ENCODE measurements at regions not wholly inside any gene's neighbourhood (a gene's known extent, or its start where the extent isn't known, plus 50 kb on each side); places are given as distances from the start of the nearest gene placed in this dataset.

GRCh38 chr2:66684289-66684688 is 249.4 kb downstream of the MEIS1 start:
- TF ChIP-seq NFIC (IDR thresholded peaks at IDR 0.05) (no peak), TCF12 (IDR thresholded peaks at IDR 0.05; ENCODE audit: low read depth) (no peak), TEAD4 (IDR thresholded peaks at IDR 0.05) (no peak), ZBTB7A (IDR thresholded peaks at IDR 0.05; ENCODE audit: low read depth) (no peak), YY1 (IDR thresholded peaks at IDR 0.05; ENCODE audit: low read depth) (no peak), EGR1 (IDR thresholded peaks at IDR 0.05) (no peak), REST (IDR thresholded peaks at IDR 0.05; ENCODE audit: low read depth) (no peak), CREB1 (IDR thresholded peaks at IDR 0.05; ENCODE audit: low read depth) (no peak), CEBPB (IDR thresholded peaks at IDR 0.05) (no peak), EP300 (IDR thresholded peaks at IDR 0.05; ENCODE audit: borderline replicate concordance) (no peak), TAF1 (IDR thresholded peaks at IDR 0.05; ENCODE audit: low read depth) (no peak)
- TF ChIP-seq, protein P1, sequence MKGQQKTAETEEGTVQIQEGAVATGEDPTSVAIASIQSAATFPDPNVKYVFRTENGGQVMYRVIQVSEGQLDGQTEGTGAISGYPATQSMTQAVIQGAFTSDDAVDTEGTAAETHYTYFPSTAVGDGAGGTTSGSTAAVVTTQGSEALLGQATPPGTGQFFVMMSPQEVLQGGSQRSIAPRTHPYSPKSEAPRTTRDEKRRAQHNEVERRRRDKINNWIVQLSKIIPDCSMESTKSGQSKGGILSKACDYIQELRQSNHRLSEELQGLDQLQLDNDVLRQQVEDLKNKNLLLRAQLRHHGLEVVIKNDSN (IDR thresholded peaks at IDR 0.05), result no peak

DNA sequence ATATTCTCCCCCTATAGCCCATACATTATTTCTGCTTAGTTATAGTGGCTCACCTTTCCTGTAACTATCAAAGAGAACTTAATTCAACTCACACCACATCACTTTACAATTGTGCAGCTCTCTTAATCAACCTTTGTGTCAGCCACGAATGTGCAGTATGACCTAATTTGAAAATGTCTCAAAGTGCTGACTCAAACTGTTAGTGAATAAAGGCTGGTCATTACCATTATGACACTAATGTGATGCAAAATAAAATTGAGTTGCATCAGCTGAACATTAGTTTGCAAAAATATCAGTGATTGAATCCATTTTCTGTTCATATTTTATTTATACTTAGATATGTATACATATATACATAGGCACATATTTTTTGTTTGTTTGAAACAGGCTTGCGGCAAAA is 251.8 kb downstream of the MEIS1 start:
- TF ChIP-seq YY1 (IDR thresholded peaks at IDR 0.05; ENCODE audit: low read depth), result no peak
- TF ChIP-seq EGR1 (IDR thresholded peaks at IDR 0.05), result no peak
- TF ChIP-seq TCF12 (IDR thresholded peaks at IDR 0.05; ENCODE audit: low read depth), result no peak
- no peak for TF ChIP-seq RAD21 (IDR thresholded peaks at IDR 0.05; ENCODE audit: low read depth)
- TF ChIP-seq FOXM1 (IDR thresholded peaks at IDR 0.05; ENCODE audit: borderline replicate concordance, low read depth), result no peak
- TF ChIP-seq EP300 (IDR thresholded peaks at IDR 0.05; ENCODE audit: borderline replicate concordance), result no peak
- TF ChIP-seq CREB1 (IDR thresholded peaks at IDR 0.05; ENCODE audit: low read depth), result no peak

GRCh38 chr2:66688951-66689350 is 254.0 kb downstream of the MEIS1 start:
- TF ChIP-seq TAF1 (IDR thresholded peaks at IDR 0.05; ENCODE audit: low read depth) (no peak), REST (IDR thresholded peaks at IDR 0.05; ENCODE audit: low read depth) (no peak), TCF12 (IDR thresholded peaks at IDR 0.05; ENCODE audit: low read depth) (no peak), CREB1 (IDR thresholded peaks at IDR 0.05; ENCODE audit: low read depth) (no peak), RAD21 (IDR thresholded peaks at IDR 0.05; ENCODE audit: low read depth) (no peak), ZBTB7A (IDR thresholded peaks at IDR 0.05; ENCODE audit: low read depth) (no peak), NFIC (IDR thresholded peaks at IDR 0.05) (no peak), YY1 (IDR thresholded peaks at IDR 0.05; ENCODE audit: low read depth) (no peak), EP300 (IDR thresholded peaks at IDR 0.05; ENCODE audit: borderline replicate concordance) (no peak), MAX (IDR thresholded peaks at IDR 0.05) (no peak)

DNA sequence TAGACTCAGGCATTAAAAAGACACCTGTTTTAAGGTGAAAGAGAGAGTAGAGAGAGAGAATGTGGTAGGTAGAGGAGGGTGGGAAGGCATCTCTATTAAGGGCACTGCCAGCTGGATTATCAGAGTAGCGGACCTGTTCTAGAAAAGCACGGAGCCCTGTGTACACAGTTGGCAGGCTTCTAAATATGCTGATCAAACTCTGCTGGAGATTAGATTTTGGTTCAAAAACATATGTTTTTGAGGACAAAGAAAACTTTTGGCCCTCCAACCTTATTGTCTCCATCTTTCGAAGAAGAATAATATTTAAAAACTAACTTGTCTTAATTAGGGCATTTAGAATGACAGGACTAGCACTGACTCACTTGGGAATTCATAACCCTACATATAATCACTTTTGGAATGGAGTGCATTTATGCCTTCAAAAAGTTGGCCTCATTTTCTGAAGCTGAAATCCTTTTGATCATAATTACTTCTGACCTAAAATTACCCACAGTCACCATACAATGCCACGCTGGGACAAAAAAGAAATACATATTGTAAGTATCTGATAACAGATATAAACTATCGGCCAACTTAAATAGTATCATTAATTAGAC is 254.6 kb downstream of the MEIS1 start:
- TF ChIP-seq YY1 (IDR thresholded peaks at IDR 0.05; ENCODE audit: low read depth) (no peak), RAD21 (IDR thresholded peaks at IDR 0.05; ENCODE audit: low read depth) (no peak), EP300 (IDR thresholded peaks at IDR 0.05; ENCODE audit: borderline replicate concordance) (no peak), ZBTB7A (IDR thresholded peaks at IDR 0.05; ENCODE audit: low read depth) (no peak), TCF12 (IDR thresholded peaks at IDR 0.05; ENCODE audit: low read depth) (no peak), NFIC (IDR thresholded peaks at IDR 0.05) (no peak), REST (IDR thresholded peaks at IDR 0.05; ENCODE audit: low read depth) (no peak), EGR1 (IDR thresholded peaks at IDR 0.05) (no peak), TEAD4 (IDR thresholded peaks at IDR 0.05) (no peak), TAF1 (IDR thresholded peaks at IDR 0.05; ENCODE audit: low read depth) (no peak), CEBPB (IDR thresholded peaks at IDR 0.05) (no peak), FOXM1 (IDR thresholded peaks at IDR 0.05; ENCODE audit: borderline replicate concordance, low read depth) (no peak)

All from Ishikawa (cell line).